ENCODE measurements at regions not wholly inside any gene's neighbourhood (a gene's known extent, or its start where the extent isn't known, plus 50 kb on each side); places are given as distances from the start of the nearest gene placed in this dataset.

DNA sequence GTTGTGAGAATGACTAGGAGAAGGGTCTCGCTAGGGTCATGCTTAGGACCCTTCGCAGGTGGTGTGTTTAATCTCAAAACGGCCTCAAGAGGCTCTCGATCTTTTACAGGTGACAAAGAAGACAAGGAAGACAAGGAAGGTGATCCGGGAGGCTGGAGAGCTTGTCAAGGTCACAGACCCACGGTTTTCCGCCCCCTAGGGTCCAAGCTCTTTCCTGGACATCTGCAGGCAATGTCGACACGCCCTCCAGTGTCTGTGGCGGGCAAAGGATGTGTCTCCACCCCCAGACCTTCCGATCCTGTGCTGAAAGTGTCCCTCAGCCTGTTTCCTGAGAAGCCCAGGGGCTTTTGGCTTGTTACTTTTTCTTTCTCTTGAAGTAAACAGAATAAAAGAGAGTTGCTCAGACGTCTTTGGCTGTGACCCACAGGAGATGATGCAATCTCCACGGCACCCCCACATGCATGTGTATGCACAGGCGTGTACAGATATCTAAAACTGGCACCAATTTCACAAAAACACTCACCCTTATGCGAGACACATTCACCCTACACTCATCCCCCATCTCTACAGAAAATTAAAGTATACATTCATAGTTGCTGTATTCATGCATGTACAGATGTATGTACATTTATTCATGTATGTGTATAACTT lies 108.8 kb downstream of the KLF13 start:
- Histone ChIP-seq H3K27me3 (ENCODE audit: control insufficient read depth in 3 of 3, insufficient read depth in 3 of 3, low read length in 2 of 3) (no peaks in the 10 kb centered on the region), H3K4me3 (no peak overlapping the region), H3K4me1 (ENCODE audit: control insufficient read depth in 5 of 5, insufficient read depth in 5 of 5, low read length in 5 of 5) (peaks cover 0 to 23% (median 6%) of the 10 kb centered on the region in 5 donors), H3K36me3 (ENCODE audit: control insufficient read depth in 4 of 4, insufficient read depth in 4 of 4, low read length in 4 of 4) (no peaks in the 10 kb centered on the region), H3K27ac (ENCODE audit: low read depth in 1 of 2, low read length in 1 of 2) (peak overlapping the region in 1 of 2 donors; percentile 94), H3K9ac (ENCODE audit: insufficient read depth in 1 of 2, low read length in 2 of 2) (peak overlapping the region in 1 of 2 donors; percentile 65), H3K9me3 (ENCODE audit: control insufficient read depth in 4 of 4, insufficient read depth in 3 of 4, low read length in 3 of 4) (no peaks in the 10 kb centered on the region)
- peak; percentile 68 for TF ChIP-seq CTCF (IDR thresholded peaks at IDR 0.05; ENCODE audit: control extremely low read depth, extremely low read depth)
- peak; percentile 69 to 80 (median 73) for DNase-seq
- ATAC-seq (ENCODE audit: insufficient read depth, low FRiP score): peak; percentile 46
- WGBS, 2 donors: 2 to 4% methylated on average over 15 of the region's 15 CpGs

DNA sequence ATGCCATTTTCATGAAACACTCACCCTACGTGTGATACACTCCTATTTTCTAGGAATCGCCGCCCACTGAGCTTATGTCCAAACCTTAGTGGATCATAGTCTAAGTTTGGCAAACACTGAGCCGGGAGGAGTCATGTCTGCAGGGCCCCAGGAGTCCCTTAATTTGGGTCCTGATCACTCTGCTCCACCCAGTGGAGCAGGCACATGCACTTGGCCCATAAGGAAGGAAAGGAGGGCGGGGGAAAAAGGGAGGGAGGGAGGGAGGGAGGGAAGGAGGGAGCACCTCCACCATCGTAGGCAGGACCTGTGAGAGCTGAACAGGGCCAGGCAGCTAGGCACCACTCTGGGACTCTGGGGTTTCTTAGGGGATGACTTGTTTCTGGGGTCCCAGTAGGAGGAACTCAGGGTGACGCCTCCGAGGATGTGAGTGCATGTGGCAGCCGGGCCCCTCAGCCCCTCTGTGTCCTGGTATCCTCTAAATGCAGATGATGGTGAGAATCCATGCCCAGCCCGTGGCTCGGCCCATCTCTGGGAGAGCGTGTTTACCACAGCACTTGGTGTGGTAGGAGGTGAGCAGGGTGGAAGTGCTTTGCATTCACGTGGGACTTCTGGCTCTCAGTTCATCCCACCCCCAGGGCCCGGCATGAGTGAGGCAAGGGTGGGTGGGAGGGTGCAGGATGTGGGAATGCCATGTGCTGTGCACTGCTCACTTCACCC lies 109.4 kb downstream of the KLF13 start:
- no peak for ATAC-seq (ENCODE audit: insufficient read depth, low FRiP score)
- H3K36me3 ChIP-seq (ENCODE audit: control insufficient read depth in 4 of 4, insufficient read depth in 4 of 4, low read length in 4 of 4): no peaks in the 10 kb centered on the region
- no peak overlapping the region for H3K4me3 ChIP-seq
- H3K27ac ChIP-seq (ENCODE audit: low read depth in 1 of 2, low read length in 1 of 2): peak overlapping the region in 1 of 2 donors; percentile 62
- H3K9ac ChIP-seq (ENCODE audit: insufficient read depth in 1 of 2, low read length in 2 of 2): peak overlapping the region in 1 of 2 donors; percentile 13
- no peak for DNase-seq
- 31 to 35% methylated on average over 14 of the region's 14 CpGs for WGBS, 2 donors
- H3K9me3 ChIP-seq (ENCODE audit: control insufficient read depth in 4 of 4, insufficient read depth in 3 of 4, low read length in 3 of 4): no peaks in the 10 kb centered on the region
- TF ChIP-seq CTCF (IDR thresholded peaks at IDR 0.05; ENCODE audit: control extremely low read depth, extremely low read depth): no peak
- peaks cover 0 to 26% (median 6%) of the 10 kb centered on the region in 5 donors for H3K4me1 ChIP-seq (ENCODE audit: control insufficient read depth in 5 of 5, insufficient read depth in 5 of 5, low read length in 5 of 5)
- H3K27me3 ChIP-seq (ENCODE audit: control insufficient read depth in 3 of 3, insufficient read depth in 3 of 3, low read length in 2 of 3): no peaks in the 10 kb centered on the region

GRCh38 chr15:31437686-31438085 lies 111.1 kb downstream of the KLF13 start:
- no peak overlapping the region for H3K27ac ChIP-seq (ENCODE audit: low read depth in 1 of 2, low read length in 1 of 2)
- H3K9me3 ChIP-seq (ENCODE audit: control insufficient read depth in 4 of 4, insufficient read depth in 3 of 4, low read length in 3 of 4): no peaks in the 10 kb centered on the region
- no peaks in the 10 kb centered on the region for H3K36me3 ChIP-seq (ENCODE audit: control insufficient read depth in 4 of 4, insufficient read depth in 4 of 4, low read length in 4 of 4)
- H3K4me1 ChIP-seq (ENCODE audit: control insufficient read depth in 5 of 5, insufficient read depth in 5 of 5, low read length in 5 of 5): peaks cover 0 to 26% (median 6%) of the 10 kb centered on the region in 5 donors
- no peak for TF ChIP-seq CTCF (IDR thresholded peaks at IDR 0.05; ENCODE audit: control extremely low read depth, extremely low read depth)
- H3K9ac ChIP-seq (ENCODE audit: insufficient read depth in 1 of 2, low read length in 2 of 2): no peak overlapping the region
- no peak for ATAC-seq (ENCODE audit: insufficient read depth, low FRiP score)
- no peaks in the 10 kb centered on the region for H3K27me3 ChIP-seq (ENCODE audit: control insufficient read depth in 3 of 3, insufficient read depth in 3 of 3, low read length in 2 of 3)
- H3K4me3 ChIP-seq: no peak overlapping the region
- no peak for DNase-seq
- WGBS, 2 donors: 78 to 88% methylated on average over 6 of the region's 6 CpGs

Data from lung (tissue), 11 donors.